CD4-positive, alpha-beta T cell treated with Interleukin-17A for 1 hour (primary cell): ENCODE measurements at regions not wholly inside any gene's neighbourhood (a gene's known extent, or its start where the extent isn't known, plus 50 kb on each side); places are given as distances from the start of the nearest gene placed in this dataset.

Experiments used
- DNase-seq: peaks from one replicate; pipeline ENCODE4 v3.0.0-alpha.2; 2020

DNA sequence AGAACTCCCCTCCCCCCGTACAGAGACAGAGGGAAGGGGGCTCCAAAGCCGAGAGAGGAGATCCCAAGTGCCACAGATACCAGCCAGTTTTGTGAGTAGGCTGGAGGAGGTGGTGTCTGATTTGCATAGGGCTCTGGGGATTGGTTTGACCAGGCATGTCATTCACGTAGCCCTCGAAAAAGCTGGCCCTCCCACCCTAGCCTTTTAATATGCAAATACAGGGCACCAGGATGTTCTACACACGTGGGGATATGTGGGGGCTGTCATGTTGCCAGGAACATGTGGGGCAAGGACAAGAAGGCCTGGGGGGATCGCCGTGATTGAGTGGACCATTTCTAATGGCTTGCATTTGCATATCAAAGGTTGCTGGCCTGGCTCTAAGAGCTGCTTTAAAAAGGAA lies 272.9 kb downstream of the PPP1R2C start:
- no peak for DNase-seq

DNA sequence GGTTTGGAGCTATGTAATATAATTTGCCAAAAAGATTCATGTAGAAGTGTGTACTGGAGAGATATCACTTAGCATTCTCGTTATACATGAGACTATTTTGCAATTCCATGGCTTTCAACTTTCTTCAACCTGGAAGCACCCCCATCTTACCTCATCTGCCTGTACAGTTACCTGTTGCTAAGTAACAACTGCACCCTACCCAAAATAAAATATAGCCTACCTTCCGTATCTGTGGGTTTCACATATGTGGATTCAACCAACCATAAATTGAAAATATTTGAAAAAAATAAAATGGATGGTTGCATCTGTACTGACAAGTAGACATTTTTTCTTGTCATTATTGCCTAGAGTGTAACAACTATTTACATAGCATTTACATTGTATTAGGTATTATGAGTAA lies 278.3 kb downstream of the PPP1R2C start:
- no peak for DNase-seq

DNA sequence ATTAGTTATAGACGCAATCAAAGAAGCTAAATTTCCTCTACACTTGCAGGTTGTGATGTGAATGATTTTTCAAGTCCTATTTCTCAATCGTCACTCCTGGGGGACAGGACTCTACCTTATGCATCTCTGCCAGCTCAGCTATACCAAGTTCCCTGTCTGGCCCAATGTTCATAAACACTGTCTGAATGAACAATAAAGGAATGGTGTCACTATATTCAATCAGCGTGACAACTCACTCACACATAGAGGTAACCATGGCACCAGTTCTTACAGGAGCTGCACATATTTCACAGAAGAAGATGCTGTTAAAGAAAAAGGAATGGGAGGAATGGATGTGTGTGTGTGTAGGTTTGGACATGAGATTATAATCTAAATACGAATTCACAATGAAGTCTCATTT lies 280.6 kb downstream of the PPP1R2C start:
- no peak for DNase-seq

DNA sequence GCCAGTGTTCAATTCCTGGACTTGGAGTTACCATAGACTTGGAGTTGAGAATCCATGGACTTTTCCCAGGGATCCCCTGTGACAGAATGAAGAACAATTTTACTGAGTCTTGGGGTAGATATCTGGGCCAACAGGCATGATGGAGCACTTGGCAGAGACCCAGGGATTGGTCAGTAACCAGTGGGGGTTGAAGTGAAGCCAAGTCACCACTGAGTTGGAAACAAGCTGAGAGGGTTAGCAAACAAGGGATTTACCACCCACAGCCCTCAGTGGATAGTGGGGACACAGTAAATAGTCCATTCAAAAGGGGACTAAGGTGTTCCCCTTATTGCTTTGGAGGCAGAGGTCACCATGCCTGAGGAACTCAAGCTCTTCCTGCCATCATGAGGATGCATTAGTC lies 281.7 kb downstream of the PPP1R2C start:
- DNase-seq, result no peak

DNA sequence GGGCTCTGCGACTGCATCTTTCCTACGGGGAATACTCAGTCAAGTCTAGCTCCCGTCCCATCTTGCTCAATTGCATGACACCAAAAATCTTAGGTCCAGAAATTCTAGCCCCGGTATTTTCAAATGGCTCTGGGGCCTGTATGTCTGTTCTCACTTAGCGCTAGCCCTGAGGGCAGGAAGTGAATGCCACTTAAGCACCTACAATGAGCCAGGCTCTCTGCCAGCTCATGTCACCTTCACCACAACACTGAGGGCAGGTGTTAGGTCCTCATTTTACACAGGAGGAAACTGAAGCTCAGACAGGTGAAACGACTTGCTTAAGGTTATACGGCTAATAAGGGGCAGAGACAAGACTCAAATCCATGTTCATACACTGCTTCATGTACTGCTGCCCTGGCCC lies 282.8 kb downstream of the PPP1R2C start:
- peak; percentile 36 for DNase-seq

DNA sequence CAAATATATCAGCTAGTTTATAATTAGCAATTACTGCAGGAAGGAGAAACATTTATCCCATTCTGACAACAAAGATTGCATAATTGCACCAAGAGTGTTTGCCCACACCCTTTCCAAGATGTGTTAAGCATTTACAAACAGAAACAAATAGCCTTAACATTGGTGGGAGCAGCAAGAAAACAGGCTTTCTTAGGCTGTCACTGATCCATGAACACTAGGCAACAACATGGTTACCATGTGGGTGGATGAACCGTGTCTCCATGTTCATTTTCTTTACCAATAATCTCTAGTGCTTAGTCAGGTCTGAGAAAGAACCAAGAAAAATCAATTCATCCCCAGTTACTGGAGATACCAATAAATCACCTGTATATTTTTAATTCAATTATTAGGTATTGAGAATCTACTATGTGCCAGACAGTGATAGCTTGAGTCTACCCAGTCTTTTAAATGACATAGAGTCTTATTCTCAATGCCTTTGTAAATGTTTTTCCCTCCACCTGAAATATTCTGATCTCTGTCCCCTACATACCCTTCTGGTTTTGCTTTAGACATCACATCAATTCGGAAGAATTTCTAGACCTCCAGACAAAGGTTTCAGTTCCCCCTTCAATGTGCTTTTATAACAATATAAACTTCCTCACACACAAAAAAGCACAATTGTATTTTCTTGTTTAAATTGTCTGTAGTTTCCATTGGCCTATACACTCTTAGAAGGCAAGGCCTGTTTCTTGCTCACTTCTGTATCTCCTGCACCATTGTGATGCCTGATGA lies 286.6 kb downstream of the PPP1R2C start:
- no peak for DNase-seq

DNA sequence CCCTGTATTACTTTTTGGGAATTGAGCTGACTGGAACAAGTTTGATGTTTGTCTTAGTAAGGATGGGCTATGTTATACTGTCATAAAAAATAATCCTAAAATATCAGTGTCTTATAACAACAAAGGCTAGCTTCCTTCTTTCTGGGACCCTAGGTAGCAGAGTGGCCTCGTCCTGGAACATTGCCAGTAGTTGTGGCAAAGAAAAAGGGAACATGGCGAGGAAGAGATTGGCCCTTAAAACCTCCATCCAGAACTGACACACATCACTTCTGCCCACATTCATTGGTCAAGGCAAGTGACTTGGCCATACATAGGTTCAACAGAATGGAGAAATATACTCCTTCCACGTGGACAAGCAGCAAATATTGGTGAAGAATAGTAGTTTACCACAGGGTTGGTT lies 287.9 kb downstream of the PPP1R2C start:
- DNase-seq, result no peak

DNA sequence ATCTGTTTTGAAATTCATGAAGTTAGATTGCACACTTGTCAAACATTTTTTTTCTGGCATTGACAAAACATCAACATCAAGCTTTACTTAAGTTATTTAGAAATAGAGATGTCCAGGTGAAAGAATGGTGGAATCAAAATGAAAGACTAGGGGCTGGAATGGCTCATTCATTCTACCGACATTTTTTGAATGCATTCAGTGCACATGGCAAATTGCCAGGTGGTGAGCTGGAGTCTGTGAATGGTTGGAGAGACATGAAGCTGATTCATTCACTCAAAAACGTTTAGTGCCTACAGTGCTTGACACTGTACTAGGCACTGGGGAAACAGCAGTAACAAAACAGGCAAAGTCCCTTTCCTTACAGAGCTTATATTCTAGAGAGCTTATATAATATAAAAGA lies 292.4 kb downstream of the PPP1R2C start:
- no peak for DNase-seq

DNA sequence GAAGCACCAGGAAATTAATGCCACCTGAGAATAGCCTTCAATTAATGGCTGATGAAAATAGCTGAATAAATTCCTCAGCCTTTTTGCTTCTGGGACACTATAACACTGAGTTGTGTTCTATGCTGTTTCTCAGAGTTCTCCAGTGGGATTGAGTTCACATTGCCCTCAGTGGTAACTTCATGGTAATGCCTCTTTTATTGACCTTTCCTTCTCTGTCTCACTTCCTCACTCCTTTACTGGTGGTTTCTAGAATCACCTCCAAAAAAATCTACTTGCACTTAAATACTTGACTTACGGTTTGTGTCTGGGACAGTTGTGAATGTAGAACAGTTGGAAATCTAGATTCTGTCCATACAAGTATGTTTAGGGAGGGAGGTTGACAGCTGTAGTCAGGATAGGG lies 293.7 kb downstream of the PPP1R2C start:
- no peak for DNase-seq

DNA sequence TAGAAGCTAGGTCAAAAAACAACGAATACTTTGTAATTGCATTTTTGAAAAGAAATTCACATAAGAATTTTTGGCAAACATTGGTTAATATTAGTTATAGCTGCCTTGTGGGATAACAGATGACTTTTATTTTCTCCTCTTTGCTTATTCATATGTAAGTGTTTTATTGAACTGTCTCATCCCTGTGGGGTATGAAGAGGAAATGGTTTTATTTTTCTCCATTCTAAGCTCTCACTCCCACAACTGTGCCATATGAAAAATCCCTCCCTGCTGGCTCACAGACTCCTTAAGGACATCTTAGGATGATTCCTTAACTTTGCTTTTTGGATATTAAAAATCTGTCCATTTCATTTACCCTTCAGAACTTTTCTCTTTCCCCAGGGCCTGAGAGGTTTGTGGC lies 300.6 kb downstream of the PPP1R2C start:
- DNase-seq, result no peak

DNA sequence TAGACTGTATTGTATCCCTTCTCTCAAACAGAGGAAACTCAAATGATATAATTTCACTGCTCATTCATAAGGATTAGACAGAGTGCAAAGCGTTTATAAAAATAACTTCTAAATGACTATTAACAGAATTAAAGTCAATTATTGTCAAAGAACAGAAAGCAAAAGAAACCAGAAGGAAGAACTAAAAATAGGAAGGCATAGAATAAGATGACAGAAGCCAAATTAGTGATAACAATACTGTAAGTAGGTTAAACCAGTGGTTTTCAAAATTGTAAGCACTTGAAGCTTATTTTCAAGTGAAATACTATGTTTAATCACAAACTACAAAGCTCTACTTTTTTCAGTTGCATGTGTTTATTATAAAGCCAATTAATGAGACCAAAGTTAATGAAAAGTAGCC lies 305.2 kb downstream of the PPP1R2C start:
- no peak for DNase-seq

DNA sequence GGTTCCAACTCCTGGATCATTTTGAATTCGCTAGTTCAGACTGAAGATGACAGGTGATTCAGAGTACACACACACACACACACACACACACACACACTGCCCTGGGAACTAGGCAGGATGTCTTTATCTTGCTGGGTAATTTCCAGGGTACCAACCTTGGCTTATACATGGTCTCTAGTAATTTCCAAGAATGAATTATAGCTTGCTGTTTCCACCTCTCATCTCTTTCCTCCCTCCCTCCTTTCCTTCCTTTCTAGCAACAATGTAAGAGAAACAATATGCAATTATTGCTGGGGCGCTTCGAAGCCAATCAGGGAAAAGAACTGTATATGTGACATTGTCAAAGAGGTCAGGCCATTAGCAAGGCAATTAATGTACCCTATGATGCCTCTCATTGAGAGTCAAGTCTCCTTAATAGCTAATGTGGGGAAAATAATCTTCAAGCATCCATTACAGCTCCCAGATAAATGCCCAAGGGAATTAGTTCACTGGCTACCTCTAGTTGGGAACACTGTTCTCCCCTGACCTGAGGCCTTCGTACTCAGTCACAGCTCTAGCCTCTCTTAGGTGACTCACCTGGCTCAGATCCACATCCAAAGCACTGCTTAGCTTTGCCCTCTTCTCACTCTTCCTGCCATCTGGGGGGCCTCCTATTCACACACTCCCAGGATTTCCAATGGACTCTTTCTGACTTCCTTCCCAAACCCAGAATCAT lies 311.5 kb downstream of the PPP1R2C start:
- DNase-seq, result no peak

DNA sequence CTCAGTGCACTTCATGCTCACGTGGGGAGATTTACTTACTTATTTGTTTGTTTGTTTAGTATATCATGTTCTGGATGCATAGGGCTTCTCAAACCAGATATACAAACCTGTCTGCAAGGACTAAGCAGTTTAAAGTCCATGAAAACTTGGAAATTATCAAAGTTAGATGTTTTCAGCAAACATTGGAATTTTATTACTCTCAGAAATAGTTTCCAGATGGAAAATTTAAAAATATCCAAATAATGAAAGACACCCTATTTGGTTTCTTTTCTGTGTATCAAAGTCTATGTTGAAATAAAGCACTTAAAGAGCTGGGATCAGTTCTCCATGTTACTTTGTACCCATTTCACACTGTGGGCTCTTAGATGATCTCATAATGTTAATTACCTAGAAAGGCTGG lies 312.1 kb downstream of the PPP1R2C start:
- no peak for DNase-seq

DNA sequence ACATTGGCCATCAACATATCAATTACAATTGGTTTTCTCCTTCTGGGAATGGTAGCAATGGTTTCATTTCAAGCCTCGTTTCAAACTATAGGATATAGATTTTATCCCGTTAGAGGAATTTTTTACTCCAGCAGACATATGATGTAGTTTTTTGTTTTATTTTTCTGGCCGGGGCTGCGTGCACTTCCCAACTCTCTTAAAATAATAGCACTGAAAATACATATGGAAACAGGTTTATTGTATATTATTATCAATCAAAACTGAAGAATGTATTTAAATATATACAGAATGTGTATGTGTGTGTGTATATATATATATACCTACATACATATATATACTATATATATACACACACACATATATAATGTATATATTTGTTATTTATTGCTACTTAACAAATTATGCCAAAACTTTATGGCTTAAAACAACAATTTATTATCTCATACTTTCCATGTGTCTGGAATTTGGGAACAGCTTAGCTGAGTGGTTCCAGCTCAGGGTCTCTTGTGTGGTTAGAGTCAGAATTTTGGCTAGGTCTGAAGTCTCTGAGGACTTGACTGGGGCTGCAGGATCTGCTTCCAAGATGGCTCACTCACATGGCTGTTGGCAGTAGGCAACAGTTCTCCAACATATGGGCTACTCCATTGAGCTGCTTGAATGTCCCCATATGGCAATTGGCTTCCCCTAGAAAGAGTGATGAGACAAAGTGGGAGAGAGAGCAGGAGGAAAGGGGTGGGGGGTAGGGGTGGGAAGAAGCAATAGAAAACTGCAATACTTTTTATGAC lies 314.1 kb downstream of the PPP1R2C start:
- no peak for DNase-seq

DNA sequence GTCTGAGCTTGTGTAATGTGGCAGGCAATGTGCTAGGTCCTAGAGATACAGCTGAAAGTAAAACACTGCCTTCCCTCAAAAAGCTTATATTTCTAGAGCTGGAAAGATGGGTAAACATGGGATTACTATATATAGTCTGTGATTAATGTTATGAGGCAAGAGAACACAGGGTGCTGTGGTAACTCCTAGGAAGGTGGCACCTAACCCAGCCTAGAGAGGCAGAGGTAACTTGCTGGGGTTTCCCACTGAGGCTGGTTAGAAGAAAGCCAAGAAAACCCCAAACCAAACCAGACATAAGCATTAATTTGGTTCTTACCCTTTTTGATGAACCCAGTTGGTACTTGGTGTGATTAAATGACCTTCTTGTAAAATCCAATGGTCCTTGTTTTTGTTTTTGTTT lies 315.0 kb downstream of the PPP1R2C start:
- no peak for DNase-seq

DNA sequence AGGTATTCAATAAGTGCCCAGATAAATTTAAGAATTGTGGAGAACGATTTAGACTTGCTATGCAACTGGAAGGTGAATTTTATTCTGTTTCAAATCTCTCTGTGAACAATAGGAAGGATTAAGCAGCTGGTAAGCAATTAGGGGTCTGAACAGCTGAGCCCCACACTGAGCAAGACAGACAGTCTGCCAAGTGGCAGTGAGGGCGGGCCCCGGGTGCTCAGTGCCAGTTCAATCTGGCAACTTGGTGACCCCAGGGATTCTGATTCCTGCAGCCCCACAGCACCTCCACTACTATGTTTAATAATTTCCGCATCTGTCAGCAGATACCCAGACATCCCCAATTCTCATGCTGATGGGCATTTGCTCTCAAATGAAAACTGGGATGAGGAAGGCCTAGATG lies 317.3 kb downstream of the PPP1R2C start:
- DNase-seq, result no peak

DNA sequence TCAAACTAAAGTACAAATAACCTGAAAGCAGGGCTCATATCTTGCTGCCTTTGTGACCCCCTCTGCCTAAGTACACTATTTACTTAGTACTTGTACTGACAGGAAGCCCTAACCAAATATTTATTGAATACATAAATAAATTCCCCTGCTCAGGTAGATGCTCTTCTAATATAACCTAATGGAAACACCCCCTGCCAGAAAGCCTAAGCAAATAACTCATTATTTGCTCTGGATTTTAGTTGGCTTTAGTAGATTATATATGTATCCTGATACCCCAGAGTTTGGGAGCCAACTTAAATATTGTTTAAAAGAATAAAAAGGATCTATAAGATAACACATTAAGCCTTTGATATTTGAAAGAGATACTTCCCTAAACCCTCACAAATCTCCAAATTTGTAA lies 318.2 kb downstream of the PPP1R2C start:
- no peak for DNase-seq

DNA sequence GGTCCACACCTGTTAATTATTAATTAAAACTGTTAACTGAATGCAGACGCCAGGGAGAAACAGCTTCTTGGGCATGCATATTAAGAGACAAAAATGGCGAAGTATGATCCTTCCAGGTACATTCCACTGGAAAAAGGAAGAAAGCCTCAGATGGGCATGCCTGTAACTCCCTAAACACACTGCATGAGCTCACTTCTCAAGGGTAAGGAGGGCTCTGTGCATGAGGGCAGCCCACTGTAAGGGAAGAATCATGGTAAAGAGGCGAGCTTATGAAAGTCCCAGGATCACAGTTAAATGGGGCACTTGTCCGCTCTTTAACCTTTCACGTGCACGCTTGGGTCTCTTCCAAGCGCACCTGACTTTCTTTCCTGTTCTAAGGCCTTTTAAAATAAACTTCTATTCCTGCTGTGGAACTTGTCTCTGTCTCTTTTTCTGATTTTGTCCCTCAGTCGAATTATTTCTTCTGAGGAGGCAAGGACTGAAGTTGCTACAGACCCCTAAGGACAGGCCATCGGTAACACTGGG lies 321.7 kb downstream of the PPP1R2C start:
- DNase-seq, result no peak

DNA sequence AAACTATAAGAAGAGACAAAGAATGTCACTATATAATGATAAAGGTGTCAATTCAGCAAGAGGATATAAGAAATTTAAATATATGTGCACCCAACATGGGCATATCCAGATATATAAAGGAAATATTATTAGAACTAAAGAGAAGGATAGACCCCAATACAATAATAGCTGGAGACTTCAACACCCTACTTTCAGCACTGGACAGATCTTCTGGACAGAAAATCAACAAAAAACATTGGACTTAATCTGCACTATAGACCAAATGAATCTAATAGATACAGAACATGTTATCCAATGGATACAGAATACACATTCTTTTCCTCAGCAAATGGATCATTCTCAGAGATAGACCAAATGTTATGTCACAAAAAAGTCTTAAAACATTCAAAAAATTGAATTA lies 327.7 kb downstream of the PPP1R2C start:
- no peak for DNase-seq

DNA sequence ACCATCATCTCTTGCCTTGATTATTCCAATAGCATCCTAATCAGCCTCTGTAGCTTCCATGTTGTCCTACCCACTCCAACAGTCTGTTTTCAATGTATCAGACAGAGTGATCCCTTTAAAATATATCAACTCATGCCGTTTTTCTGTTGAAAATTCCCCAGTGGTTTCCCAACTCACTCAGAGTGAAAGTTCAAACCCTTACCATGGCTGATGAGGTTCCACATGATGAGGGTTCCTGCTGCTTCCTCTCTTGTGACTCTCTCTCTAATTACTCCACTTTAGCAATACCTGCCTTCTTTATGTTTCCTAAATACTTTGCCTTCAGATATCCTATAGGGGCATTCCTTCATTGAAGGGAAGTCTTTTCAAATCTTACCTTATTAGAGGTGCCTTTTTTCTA lies 334.7 kb downstream of the PPP1R2C start:
- DNase-seq, result no peak

DNA sequence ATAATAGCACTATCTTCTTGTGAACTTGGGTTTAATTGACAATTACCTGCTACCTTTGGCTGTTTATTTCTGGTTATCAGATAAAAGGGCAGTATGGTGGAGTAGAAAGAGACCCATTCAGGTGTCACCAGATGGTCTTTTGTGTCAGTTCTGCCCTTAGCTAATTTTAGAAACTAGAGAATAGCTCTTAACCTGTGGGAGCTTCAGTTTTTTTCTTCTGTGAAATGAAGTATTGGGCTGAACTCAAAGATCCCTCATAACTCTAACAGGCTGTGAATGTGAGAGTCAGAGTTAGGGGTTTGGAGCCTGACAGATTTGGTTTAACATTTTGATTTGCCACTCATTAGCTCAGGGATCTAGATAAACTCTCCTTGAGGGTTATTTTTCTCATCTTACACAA lies 335.2 kb downstream of the PPP1R2C start:
- no peak for DNase-seq

DNA sequence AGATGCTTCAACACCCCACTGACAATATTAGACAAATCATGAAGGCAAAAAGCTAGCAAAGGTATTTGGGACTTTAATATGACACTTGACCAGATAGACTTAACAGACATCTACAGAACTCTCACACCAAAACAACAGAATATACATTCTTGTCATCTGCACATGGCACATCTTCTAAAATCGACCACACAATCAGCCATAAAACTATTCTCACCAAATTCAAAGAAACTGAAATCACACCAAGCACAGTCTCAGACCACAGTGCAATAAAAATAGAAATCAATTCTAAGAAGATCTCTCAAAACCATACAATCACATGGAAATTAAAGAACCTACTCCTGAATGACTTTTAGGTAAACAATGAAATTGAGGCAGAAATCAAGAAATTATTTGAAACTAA lies 340.8 kb downstream of the PPP1R2C start:
- no peak for DNase-seq

DNA sequence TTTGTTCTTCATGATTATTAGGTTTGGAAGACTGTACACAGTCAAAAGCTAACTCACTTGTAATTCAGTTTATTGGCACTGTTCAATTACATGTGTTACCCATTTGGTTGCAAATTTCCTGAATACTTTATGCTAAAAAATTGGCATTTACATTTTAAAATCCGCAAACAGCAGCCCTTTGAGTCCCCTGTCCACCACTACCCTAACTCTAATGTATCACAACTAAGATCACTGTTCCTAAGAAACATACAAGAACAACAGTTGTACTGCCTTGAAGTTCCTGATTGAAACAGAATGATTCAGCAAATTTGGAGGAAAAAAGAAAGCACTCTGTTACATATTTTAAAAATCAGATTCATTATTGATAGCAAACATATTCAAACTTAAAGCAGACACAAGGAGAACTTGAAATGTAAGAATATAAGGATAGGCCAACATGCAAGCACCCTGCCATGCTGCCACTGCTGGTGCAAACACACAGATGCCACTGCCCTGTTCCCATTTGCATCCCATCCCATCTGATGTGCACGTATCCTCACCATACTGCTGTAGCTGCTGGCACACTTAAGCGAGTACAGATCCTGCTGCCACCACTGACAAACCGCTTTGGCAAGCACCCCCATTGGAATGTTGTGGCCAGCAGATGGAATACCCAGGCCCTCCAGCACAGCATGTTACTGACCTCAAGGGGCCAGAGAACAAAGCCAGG lies 343.4 kb downstream of the PPP1R2C start:
- DNase-seq, result no peak
